T-helper 1 cell treated with Interleukin-12 subunit alpha and Interleukin-12 subunit beta and Interleukin-4 antibody, amounts not matched to agents 30 ng/mL and 1 ng/mL, for 36 hours (primary cell): ENCODE measurements at regions not wholly inside any gene's neighbourhood (a gene's known extent, or its start where the extent isn't known, plus 50 kb on each side); places are given as distances from the start of the nearest gene placed in this dataset.
"Not testable (repeated sequence)": the region's sequence is repeated elsewhere in the genome, so short reads cannot be mapped to it uniquely, and the experiment has no call there.

ENCODE experiments used
- intact Hi-C: fragments of 100-400 bp; cut with micrococcal nuclease; formaldehyde crosslinking; loops from one replicate; pipeline ENCODE4 v1.15.1; 2024

- intact Hi-C loops: no loop called here
Observed at GRCh38 chr13:78152415-78152814, 233.8 kb upstream of the EDNRB start.

- intact Hi-C loops: no loop called here
Observed at GRCh38 chr13:78147905-78148304, 229.3 kb upstream of the EDNRB start.

GRCh38 chr13:78145276-78145675, 226.6 kb upstream of the EDNRB start:
- intact Hi-C loops: no loop called here

GRCh38 chr13:78139765-78140164, 221.1 kb upstream of the EDNRB start:
- intact Hi-C loops: loop anchor here (5.0 to 10.0 kb wide), 3 partner anchors 455 to 1403 kb away; no protein-coding TSS in a partner anchor

GRCh38 chr13:78138756-78139155, 220.1 kb upstream of the EDNRB start:
- intact Hi-C loops: loop anchor here (1.0 to 10.0 kb wide), 4 partner anchors 456 to 1404 kb away; no protein-coding TSS in a partner anchor

- intact Hi-C loops: loop anchor here (1.0 to 10.0 kb wide), 6 partner anchors 457 to 1405 kb away; no protein-coding TSS in a partner anchor
Observed at GRCh38 chr13:78137404-78138142, 218.9 kb upstream of the EDNRB start.

GRCh38 chr13:78136966-78137365, 218.3 kb upstream of the EDNRB start:
- intact Hi-C loops: loop anchor here (1.0 to 10.0 kb wide), 5 partner anchors 458 to 1405 kb away; no protein-coding TSS in a partner anchor

GRCh38 chr13:78133511-78133910, 214.9 kb upstream of the EDNRB start:
- intact Hi-C loops: loop anchor here (10.0 kb wide), 2 partner anchors 461 to 681 kb away; no protein-coding TSS in a partner anchor

- intact Hi-C loops: loop anchor here (10.0 kb wide), 2 partner anchors 463 to 683 kb away; no protein-coding TSS in a partner anchor
Observed at GRCh38 chr13:78131811-78132210, 213.2 kb upstream of the EDNRB start.

- intact Hi-C loops: loop anchor here (10.0 kb wide), 2 partner anchors 463 to 683 kb away; no protein-coding TSS in a partner anchor
Observed at GRCh38 chr13:78131346-78131745, 212.7 kb upstream of the EDNRB start.

GRCh38 chr13:78129823-78130222, 211.2 kb upstream of the EDNRB start:
- intact Hi-C loops: loop anchor here (10.0 kb wide), 2 partner anchors 465 to 685 kb away; no protein-coding TSS in a partner anchor

GRCh38 chr13:78129359-78129758, 210.7 kb upstream of the EDNRB start:
- intact Hi-C loops: no loop called here

GRCh38 chr13:78121459-78122348, 203.1 kb upstream of the EDNRB start:
- intact Hi-C loops: loop anchor here (1.0 to 2.0 kb wide), 3 partner anchors 99 to 528 kb away; no protein-coding TSS in a partner anchor

GRCh38 chr13:78121001-78121400, 202.4 kb upstream of the EDNRB start:
- intact Hi-C loops: loop anchor here (1.0 to 2.0 kb wide), 2 partner anchors 98 to 342 kb away; no protein-coding TSS in a partner anchor

GRCh38 chr13:78120144-78120543, 201.5 kb upstream of the EDNRB start:
- intact Hi-C loops: loop anchor here (2.0 kb wide), 1 partner anchor 97 kb away; no protein-coding TSS in a partner anchor

GRCh38 chr13:78117070-78117469, 198.4 kb upstream of the EDNRB start:
- intact Hi-C loops: not testable (repeated sequence)

- intact Hi-C loops: no loop called here
Observed at GRCh38 chr13:78105656-78106055, 187.0 kb upstream of the EDNRB start.

GRCh38 chr13:78103936-78104335, 185.3 kb upstream of the EDNRB start:
- intact Hi-C loops: no loop called here

GRCh38 chr13:78102741-78103140, 184.1 kb upstream of the EDNRB start:
- intact Hi-C loops: no loop called here

- intact Hi-C loops: no loop called here
Observed at GRCh38 chr13:78102121-78102677, 183.6 kb upstream of the EDNRB start.

- intact Hi-C loops: no loop called here
Observed at GRCh38 chr13:78100486-78100885, 181.9 kb upstream of the EDNRB start.
